SJSA1 (cell line): ENCODE measurements at regions not wholly inside any gene's neighbourhood (a gene's known extent, or its start where the extent isn't known, plus 50 kb on each side); places are given as distances from the start of the nearest gene placed in this dataset.

Experiments used
- DNase-seq, 2 experiments: peaks; one replicate each; pipeline ENCODE4 v3.0.0-alpha.2; 2015 to 2020; ENCODE audit warnings: low spot score in 2 of 2, low read depth in 1 of 2
- H3K27ac ChIP-seq: fragments of 250-450 bp; sonication (Bioruptor Pico); 2 replicates; pipeline ENCODE4 v1.5.1; 2020; ENCODE audit warnings: mild to moderate bottlenecking, moderate library complexity
- H3K27me3 ChIP-seq: fragments of 250-450 bp; sonication (Bioruptor Pico); replicated peaks from 2 replicates; pipeline ENCODE4 v1.5.1; 2020; ENCODE audit warnings: mild to moderate bottlenecking, moderate library complexity
- H3K36me3 ChIP-seq: fragments of 250-450 bp; sonication (Bioruptor Pico); 2 replicates; pipeline ENCODE4 v1.5.1; 2020; ENCODE audit warnings: mild to moderate bottlenecking
- H3K4me1 ChIP-seq: fragments of 250-450 bp; sonication (Bioruptor Pico); replicated peaks from 2 replicates; pipeline ENCODE4 v1.6.1; 2021; ENCODE audit warnings: mild to moderate bottlenecking
- H3K4me3 ChIP-seq: fragments of 250-450 bp; sonication (Bioruptor Pico); 2 replicates; pipeline ENCODE4 v1.5.1; 2020; ENCODE audit warnings: mild to moderate bottlenecking
- H3K9me3 ChIP-seq: fragments of 250-450 bp; sonication (Bioruptor Pico); replicated peaks from 2 replicates; pipeline ENCODE4 v1.5.1; 2020; ENCODE audit warnings: mild to moderate bottlenecking

GRCh38 chr5:35305336-35306020 is 75.2 kb upstream of the PRLR start:
- Histone ChIP-seq H3K36me3 (no peaks in the 10 kb centered on the region), H3K4me1 (no peaks in the 10 kb centered on the region), H3K4me3 (no peak overlapping the region), H3K9me3 (no peaks in the 10 kb centered on the region), H3K27me3 (no peaks in the 10 kb centered on the region), H3K27ac (no peak overlapping the region)
- DNase-seq, result no peak

GRCh38 chr5:35304291-35304690 is 74.0 kb upstream of the PRLR start:
- Histone ChIP-seq H3K4me3 (no peak overlapping the region), H3K36me3 (no peaks in the 10 kb centered on the region)

GRCh38 chr5:35303152-35303551 is 72.9 kb upstream of the PRLR start:
- Histone ChIP-seq H3K36me3 (no peaks in the 10 kb centered on the region), H3K27ac (no peak overlapping the region), H3K27me3 (no peaks in the 10 kb centered on the region), H3K4me3 (no peak overlapping the region), H3K9me3 (no peaks in the 10 kb centered on the region), H3K4me1 (no peaks in the 10 kb centered on the region)
- DNase-seq, result no peak

More at GRCh38 chr5:35304291-35304690, 74.0 kb upstream of the PRLR start:
- no peaks in the 10 kb centered on the region for H3K27me3 ChIP-seq
- no peaks in the 10 kb centered on the region for H3K4me1 ChIP-seq
- DNase-seq, result no peak
- H3K27ac ChIP-seq, result no peak overlapping the region
- no peaks in the 10 kb centered on the region for H3K9me3 ChIP-seq

- Histone ChIP-seq H3K27me3 (no peaks in the 10 kb centered on the region), H3K4me3 (no peak overlapping the region), H3K27ac (no peak overlapping the region), H3K9me3 (no peaks in the 10 kb centered on the region), H3K36me3 (no peaks in the 10 kb centered on the region), H3K4me1 (no peaks in the 10 kb centered on the region)
- no peak for DNase-seq
These were observed 72.3 kb upstream of the PRLR start for GRCh38 chr5:35302544-35302943.

GRCh38 chr5:35297755-35298154 is 67.5 kb upstream of the PRLR start:
- H3K4me3 ChIP-seq, result no peak overlapping the region
- DNase-seq, result no peak
- H3K27ac ChIP-seq, result no peak overlapping the region
- H3K27me3 ChIP-seq, result no peaks in the 10 kb centered on the region
- no peaks in the 10 kb centered on the region for H3K36me3 ChIP-seq
- no peaks in the 10 kb centered on the region for H3K4me1 ChIP-seq
- H3K9me3 ChIP-seq, result no peaks in the 10 kb centered on the region

GRCh38 chr5:35294976-35295375 is 64.7 kb upstream of the PRLR start:
- H3K4me3 ChIP-seq, result no peak overlapping the region
- H3K27me3 ChIP-seq, result no peaks in the 10 kb centered on the region
- H3K4me1 ChIP-seq, result no peaks in the 10 kb centered on the region
- no peak for DNase-seq
- H3K36me3 ChIP-seq, result no peaks in the 10 kb centered on the region
- no peak overlapping the region for H3K27ac ChIP-seq
- no peaks in the 10 kb centered on the region for H3K9me3 ChIP-seq

- DNase-seq, result no peak
- Histone ChIP-seq H3K9me3 (no peaks in the 10 kb centered on the region), H3K4me3 (no peak overlapping the region), H3K27ac (no peak overlapping the region), H3K27me3 (no peaks in the 10 kb centered on the region), H3K36me3 (no peaks in the 10 kb centered on the region), H3K4me1 (no peaks in the 10 kb centered on the region)
These were observed 63.7 kb upstream of the PRLR start for GRCh38 chr5:35294017-35294416.

- H3K4me1 ChIP-seq, result no peaks in the 10 kb centered on the region
- no peak overlapping the region for H3K4me3 ChIP-seq
- H3K9me3 ChIP-seq, result no peaks in the 10 kb centered on the region; the same call in 1 of the 2 replicates
- DNase-seq, result no peak
- H3K27me3 ChIP-seq, result no peaks in the 10 kb centered on the region
- no peaks in the 10 kb centered on the region for H3K36me3 ChIP-seq
- H3K27ac ChIP-seq, result no peak overlapping the region
These were observed 55.1 kb upstream of the PRLR start for GRCh38 chr5:35285435-35285834.

GRCh38 chr5:35285011-35285410 is 54.7 kb upstream of the PRLR start:
- no peaks in the 10 kb centered on the region for H3K4me1 ChIP-seq
- H3K9me3 ChIP-seq, result no peaks in the 10 kb centered on the region; the same call in 1 of the 2 replicates
- no peaks in the 10 kb centered on the region for H3K27me3 ChIP-seq
- H3K36me3 ChIP-seq, result no peaks in the 10 kb centered on the region
- no peak overlapping the region for H3K4me3 ChIP-seq
- no peak overlapping the region for H3K27ac ChIP-seq
- no peak for DNase-seq

- Histone ChIP-seq H3K27ac (no peak overlapping the region), H3K9me3 (no peaks in the 10 kb centered on the region; the same call in 1 of the 2 replicates), H3K4me1 (no peaks in the 10 kb centered on the region), H3K27me3 (no peaks in the 10 kb centered on the region), H3K4me3 (no peak overlapping the region), H3K36me3 (no peaks in the 10 kb centered on the region)
- DNase-seq, result no peak
These were observed 54.1 kb upstream of the PRLR start for GRCh38 chr5:35284364-35284763.

GRCh38 chr5:35282810-35283209 is 52.5 kb upstream of the PRLR start:
- Histone ChIP-seq H3K9me3 (no peaks in the 10 kb centered on the region; the same call in 1 of the 2 replicates), H3K4me1 (no peaks in the 10 kb centered on the region), H3K4me3 (no peak overlapping the region), H3K27ac (no peak overlapping the region), H3K27me3 (no peaks in the 10 kb centered on the region), H3K36me3 (no peaks in the 10 kb centered on the region)
- DNase-seq, result no peak

- DNase-seq, result no peak
- no peak overlapping the region for H3K4me3 ChIP-seq
- no peaks in the 10 kb centered on the region; the same call in 1 of the 2 replicates for H3K9me3 ChIP-seq
- H3K27ac ChIP-seq, result no peak overlapping the region
- H3K4me1 ChIP-seq, result no peaks in the 10 kb centered on the region
- no peaks in the 10 kb centered on the region for H3K36me3 ChIP-seq
- H3K27me3 ChIP-seq, result no peaks in the 10 kb centered on the region
These were observed 51.3 kb upstream of the PRLR start for GRCh38 chr5:35281613-35282012.
